Activated B cell treated with CpG ODN at 0.5 μM for 24 hours (primary cell): ENCODE measurements at regions not wholly inside any gene's neighbourhood (a gene's known extent, or its start where the extent isn't known, plus 50 kb on each side); places are given as distances from the start of the nearest gene placed in this dataset.
"Not testable (repeated sequence)": the region's sequence is repeated elsewhere in the genome, so short reads cannot be mapped to it uniquely, and the experiment has no call there.

Experiments
- ATAC-seq: fragments of 200-7000 bp; cut with Tn5 transposase; one replicate; pipeline ENCODE4 v1.10.0; 2021; ENCODE audit warnings: low read depth, mild to moderate bottlenecking, moderate library complexity
- CTCF ChIA-PET: fragments of 350-600 bp; sonication (Branson Sonifier 250); formaldehyde crosslinking; loops from one replicate; lab custom pipeline; 2021; ENCODE audit warnings: antibody characterized with exemption; lab: Charles Lee
- POLR2A ChIA-PET: fragments of 350-600 bp; sonication (Branson Sonifier 250); formaldehyde crosslinking; loops from one replicate; lab custom pipeline; 2021; ENCODE audit warnings: antibody characterized with exemption; lab: Charles Lee
- DNase-seq: peaks from one replicate; pipeline ENCODE4 v3.0.0; 2022
- H3K27ac Mint-ChIP-seq: one replicate; pipeline ENCODE4 v1.8.0; 2020; ENCODE audit warnings: mixed read lengths
- H3K27me3 Mint-ChIP-seq: one replicate; pipeline ENCODE4 v1.8.0; 2021; ENCODE audit warnings: mixed read lengths
- H3K36me3 Mint-ChIP-seq: one replicate; pipeline ENCODE4 v1.8.0; 2021; ENCODE audit warnings: low read depth, mixed read lengths
- H3K4me1 Mint-ChIP-seq: one replicate; pipeline ENCODE4 v1.8.0; 2021; ENCODE audit warnings: mixed read lengths
- H3K4me3 Mint-ChIP-seq: one replicate; pipeline ENCODE4 v1.8.0; 2020; ENCODE audit warnings: mild to moderate bottlenecking, mixed read lengths
- H3K9me3 Mint-ChIP-seq: one replicate; pipeline ENCODE4 v1.8.0; 2020; ENCODE audit warnings: mixed read lengths
- intact Hi-C: fragments of 100-400 bp; cut with micrococcal nuclease; formaldehyde crosslinking; loops from one replicate; pipeline ENCODE4 v1.15.1; 2024
- TF ChIP-seq, protein P1 (sequence below): fragments of 200-600 bp; IDR thresholded peaks from one replicate; pipeline ENCODE4 v1.8.0; 2022; ENCODE audit warnings: antibody characterized with exemption, mild to moderate bottlenecking

DNA sequence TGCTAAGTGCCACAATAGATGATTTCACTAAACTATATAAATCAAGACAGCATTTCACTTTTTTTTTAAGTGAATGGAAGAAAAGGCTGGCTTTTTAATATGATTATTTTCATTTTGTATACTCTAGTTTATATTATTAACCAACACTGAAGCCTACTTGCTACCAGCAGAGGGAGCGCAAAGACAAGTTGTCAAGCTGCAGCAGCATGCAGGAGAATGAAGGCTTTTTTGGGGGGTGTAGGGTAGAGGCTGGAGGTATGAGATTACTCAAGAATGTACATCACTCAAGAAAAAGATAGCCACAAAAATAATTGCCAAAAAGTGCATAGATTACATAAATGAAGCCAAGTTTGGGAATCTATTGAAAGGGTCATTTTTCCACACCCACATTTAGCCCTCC lies 519.5 kb downstream of the FGF13 start:
- Mint-ChIP-seq H3K27me3 (no peaks in the 10 kb centered on the region), H3K4me1 (no peaks in the 10 kb centered on the region), H3K36me3 (no peaks in the 10 kb centered on the region), H3K9me3 (no peaks in the 10 kb centered on the region), H3K4me3 (no peak overlapping the region), H3K27ac (no peak overlapping the region)
- DNase-seq (no peak), ATAC-seq (no peak)
- intact Hi-C loops: loop anchor here (5.0 kb wide), 1 partner anchor 555 kb away; no protein-coding TSS in a partner anchor
- CTCF ChIA-PET: no interaction called here
- TF ChIP-seq, protein P1, sequence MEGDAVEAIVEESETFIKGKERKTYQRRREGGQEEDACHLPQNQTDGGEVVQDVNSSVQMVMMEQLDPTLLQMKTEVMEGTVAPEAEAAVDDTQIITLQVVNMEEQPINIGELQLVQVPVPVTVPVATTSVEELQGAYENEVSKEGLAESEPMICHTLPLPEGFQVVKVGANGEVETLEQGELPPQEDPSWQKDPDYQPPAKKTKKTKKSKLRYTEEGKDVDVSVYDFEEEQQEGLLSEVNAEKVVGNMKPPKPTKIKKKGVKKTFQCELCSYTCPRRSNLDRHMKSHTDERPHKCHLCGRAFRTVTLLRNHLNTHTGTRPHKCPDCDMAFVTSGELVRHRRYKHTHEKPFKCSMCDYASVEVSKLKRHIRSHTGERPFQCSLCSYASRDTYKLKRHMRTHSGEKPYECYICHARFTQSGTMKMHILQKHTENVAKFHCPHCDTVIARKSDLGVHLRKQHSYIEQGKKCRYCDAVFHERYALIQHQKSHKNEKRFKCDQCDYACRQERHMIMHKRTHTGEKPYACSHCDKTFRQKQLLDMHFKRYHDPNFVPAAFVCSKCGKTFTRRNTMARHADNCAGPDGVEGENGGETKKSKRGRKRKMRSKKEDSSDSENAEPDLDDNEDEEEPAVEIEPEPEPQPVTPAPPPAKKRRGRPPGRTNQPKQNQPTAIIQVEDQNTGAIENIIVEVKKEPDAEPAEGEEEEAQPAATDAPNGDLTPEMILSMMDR: no peak
- POLR2A ChIA-PET: no interaction called here

GRCh38 chrX:138229718-138230117 lies 481.8 kb downstream of the FGF13 start:
- ATAC-seq (no peak), DNase-seq (no peak)
- TF ChIP-seq, protein P1: no peak
- Mint-ChIP-seq H3K9me3 (no peaks in the 10 kb centered on the region), H3K4me3 (no peak overlapping the region), H3K27me3 (no peaks in the 10 kb centered on the region), H3K4me1 (no peaks in the 10 kb centered on the region), H3K27ac (no peak overlapping the region), H3K36me3 (no peaks in the 10 kb centered on the region)
- intact Hi-C loops: no loop called here
- POLR2A ChIA-PET: no interaction called here
- CTCF ChIA-PET: no interaction called here

DNA sequence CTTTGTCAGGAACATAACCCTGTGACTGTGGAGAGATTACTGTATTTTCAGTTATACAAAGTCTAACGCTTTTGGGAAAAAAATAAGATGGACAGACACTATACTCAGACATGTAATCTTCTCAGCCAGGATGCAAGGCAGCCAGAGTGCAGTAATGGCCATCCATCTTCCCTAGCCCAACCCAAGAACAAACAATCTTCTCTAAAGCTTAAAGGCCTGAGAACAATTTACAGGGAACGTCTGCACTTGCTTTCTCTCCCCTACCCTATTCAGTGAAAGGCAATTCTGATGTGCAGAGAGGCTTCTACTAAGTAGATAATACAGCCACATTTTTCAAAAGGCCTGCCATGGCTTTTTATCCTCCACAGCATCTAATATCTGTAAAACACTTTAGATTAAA lies 471.3 kb downstream of the FGF13 start:
- Mint-ChIP-seq H3K27me3 (no peaks in the 10 kb centered on the region), H3K36me3 (no peaks in the 10 kb centered on the region), H3K4me1 (no peaks in the 10 kb centered on the region), H3K4me3 (no peak overlapping the region), H3K27ac (no peak overlapping the region), H3K9me3 (no peaks in the 10 kb centered on the region)
- TF ChIP-seq, protein P1: no peak
- ATAC-seq: no peak
- ChIA-PET CTCF (no interaction called here), POLR2A (no interaction called here)
- intact Hi-C loops: no loop called here
- DNase-seq: no peak

DNA sequence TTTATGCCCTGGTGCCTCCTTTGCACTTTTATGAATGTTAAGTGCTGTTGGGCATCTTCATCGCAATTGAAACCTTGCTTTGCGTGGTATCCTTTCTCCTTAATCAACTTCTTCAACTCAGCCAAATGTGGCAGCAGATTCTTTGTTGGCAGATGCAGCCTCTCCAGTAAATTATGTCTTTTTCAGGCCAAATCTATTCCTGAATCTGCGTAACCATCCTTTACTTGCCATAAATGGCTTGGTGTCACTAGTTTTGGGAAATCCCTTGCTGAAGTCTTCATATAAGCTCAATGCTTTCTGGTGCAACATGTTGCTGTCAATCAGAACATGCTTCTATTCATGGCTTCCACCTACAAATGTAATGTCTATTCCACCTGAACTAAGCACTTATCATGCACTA lies 457.5 kb downstream of the FGF13 start:
- ChIA-PET POLR2A (no interaction called here), CTCF (no interaction called here)
- intact Hi-C loops: no loop called here
- no peak overlapping the region for H3K4me3 Mint-ChIP-seq
- H3K4me1 Mint-ChIP-seq: no peaks in the 10 kb centered on the region
- TF ChIP-seq, protein P1: no peak
- ATAC-seq (no peak), DNase-seq (no peak)
- no peaks in the 10 kb centered on the region for H3K9me3 Mint-ChIP-seq
- no peak overlapping the region for H3K27ac Mint-ChIP-seq
- no peaks in the 10 kb centered on the region for H3K27me3 Mint-ChIP-seq
- no peaks in the 10 kb centered on the region for H3K36me3 Mint-ChIP-seq

GRCh38 chrX:138255373-138255772 lies 456.1 kb downstream of the FGF13 start:
- no peak for DNase-seq
- CTCF ChIA-PET: no interaction called here
- H3K4me3 Mint-ChIP-seq: no peak overlapping the region
- H3K27ac Mint-ChIP-seq: no peak overlapping the region
- TF ChIP-seq, protein P1: no peak
- POLR2A ChIA-PET: no interaction called here
- no peaks in the 10 kb centered on the region for H3K36me3 Mint-ChIP-seq
- H3K4me1 Mint-ChIP-seq: no peaks in the 10 kb centered on the region
- ATAC-seq: no peak
- no peaks in the 10 kb centered on the region for H3K9me3 Mint-ChIP-seq
- no peaks in the 10 kb centered on the region for H3K27me3 Mint-ChIP-seq
- intact Hi-C loops: no loop called here

DNA sequence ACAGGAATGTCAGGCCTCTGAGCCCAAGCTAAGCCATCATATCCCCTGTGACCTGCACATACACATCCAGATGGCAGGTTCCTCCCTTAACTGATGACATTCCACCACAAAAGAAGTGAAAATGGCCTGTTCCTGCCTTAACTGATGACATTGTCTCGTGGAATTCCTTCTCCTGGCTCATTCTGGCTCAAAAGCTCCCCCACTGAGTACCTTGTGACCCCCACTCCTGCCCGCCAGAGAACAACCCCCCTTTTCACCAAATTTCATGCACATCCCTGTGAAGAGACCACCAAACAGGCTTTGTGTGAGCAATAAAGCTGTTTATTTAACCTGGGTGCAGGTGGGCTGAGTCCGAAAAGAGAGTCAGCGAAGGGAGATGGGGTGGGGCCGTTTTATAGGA lies 447.4 kb downstream of the FGF13 start:
- CTCF ChIA-PET, DNase-seq, H3K27ac Mint-ChIP-seq, H3K36me3 Mint-ChIP-seq, H3K4me3 Mint-ChIP-seq, POLR2A ChIA-PET, H3K27me3 Mint-ChIP-seq, H3K4me1 Mint-ChIP-seq, intact Hi-C loops, ATAC-seq, H3K9me3 Mint-ChIP-seq: not testable (repeated sequence)
